ENCODE measurements at regions not wholly inside any gene's neighbourhood (a gene's known extent, or its start where the extent isn't known, plus 50 kb on each side); places are given as distances from the start of the nearest gene placed in this dataset.
A peak's percentile ranks its signal among the peaks of the same experiment; 100 is the strongest.
"Not testable (repeated sequence)": the region's sequence is repeated elsewhere in the genome, so short reads cannot be mapped to it uniquely, and the experiment has no call there.

DNA sequence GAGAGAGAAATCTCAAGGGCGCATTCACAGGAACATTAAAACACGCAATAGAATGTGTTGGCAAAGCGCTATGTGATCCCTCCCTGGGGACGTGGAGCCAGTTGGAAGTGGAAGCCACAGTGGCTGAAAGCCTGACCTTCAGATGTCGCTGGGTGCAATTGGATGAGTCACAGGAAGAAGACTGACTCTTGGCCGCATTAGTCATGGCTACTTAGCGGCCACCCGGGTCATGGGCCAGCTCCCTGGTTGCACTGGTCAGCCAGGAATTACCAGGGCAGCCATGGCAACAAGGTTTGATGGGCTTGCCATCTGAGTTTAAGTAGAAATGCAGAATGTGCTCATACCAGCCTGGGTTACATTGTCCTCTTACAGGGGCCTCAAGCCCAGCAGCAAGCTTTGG, 231.2 kb upstream of the FRG2C start:
- not testable (repeated sequence) for H3K27me3 Mint-ChIP-seq; DNase-seq (ENCODE audit: low spot score, unreplicated experiment); H3K36me3 Mint-ChIP-seq (ENCODE audit: insufficient read depth); H3K4me1 Mint-ChIP-seq (ENCODE audit: low read depth); H3K4me3 Mint-ChIP-seq (ENCODE audit: low read depth); H3K27ac Mint-ChIP-seq; H3K9me3 Mint-ChIP-seq (ENCODE audit: low read depth)

DNA sequence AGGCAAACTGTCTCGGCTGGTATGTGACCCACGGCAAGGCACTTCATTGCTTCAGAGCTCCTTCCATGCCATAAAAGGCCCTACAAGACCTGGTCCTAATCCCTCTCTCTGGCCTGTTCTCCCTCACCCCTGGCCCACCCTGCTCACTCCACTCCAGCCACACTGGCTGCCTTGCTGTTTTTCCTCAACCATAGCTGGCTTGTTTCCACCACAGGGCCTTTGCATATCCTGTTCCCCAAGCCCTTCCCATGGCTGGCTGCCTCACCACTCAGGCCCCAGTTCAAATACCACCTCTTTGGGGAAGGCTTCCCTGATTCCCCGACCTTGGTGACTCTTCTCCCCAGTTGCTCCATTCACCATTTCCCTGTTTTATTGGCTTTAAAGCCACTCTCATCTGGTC, 230.8 kb upstream of the FRG2C start:
- not testable (repeated sequence) for H3K27ac Mint-ChIP-seq; H3K4me3 Mint-ChIP-seq (ENCODE audit: low read depth); H3K4me1 Mint-ChIP-seq (ENCODE audit: low read depth); H3K36me3 Mint-ChIP-seq (ENCODE audit: insufficient read depth); DNase-seq (ENCODE audit: low spot score, unreplicated experiment); H3K27me3 Mint-ChIP-seq; H3K9me3 Mint-ChIP-seq (ENCODE audit: low read depth)

DNA sequence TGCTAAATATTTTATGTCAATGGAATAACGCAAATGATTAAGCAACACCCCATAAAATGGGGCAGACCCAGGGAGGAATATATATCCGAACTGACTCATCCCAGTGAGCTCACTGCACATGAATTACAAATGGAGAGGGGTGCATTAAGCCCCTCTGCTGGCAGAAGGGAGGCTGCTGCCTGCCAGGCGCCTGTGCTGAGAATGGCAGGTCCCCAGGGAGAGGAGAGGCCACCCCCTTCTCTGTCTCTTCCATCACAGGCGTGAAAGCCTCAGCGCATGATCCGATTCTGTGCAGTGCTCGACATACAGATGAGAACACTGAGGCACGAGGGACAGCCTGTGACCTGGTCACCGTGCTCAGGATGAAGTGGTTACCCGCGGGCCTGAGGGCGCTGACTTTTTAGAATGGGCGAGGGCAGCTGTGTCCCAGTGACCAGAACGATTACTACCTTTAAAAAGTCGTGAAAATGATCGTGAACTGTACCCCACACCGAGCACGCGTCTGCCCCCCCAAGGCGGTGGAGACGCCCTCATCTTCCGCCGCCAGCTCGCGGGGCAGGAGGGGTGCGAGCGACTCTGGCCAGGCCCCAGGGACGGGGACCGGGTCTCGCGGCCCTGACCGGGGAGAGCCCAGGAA, 229.7 kb upstream of the FRG2C start:
- not testable (repeated sequence) for H3K4me1 Mint-ChIP-seq (ENCODE audit: low read depth); DNase-seq (ENCODE audit: low spot score, unreplicated experiment); H3K27me3 Mint-ChIP-seq; H3K9me3 Mint-ChIP-seq (ENCODE audit: low read depth); H3K36me3 Mint-ChIP-seq (ENCODE audit: insufficient read depth)
- Mint-ChIP-seq H3K4me3 (ENCODE audit: low read depth) (peak overlapping the region; percentile 97), H3K27ac (peak overlapping the region; percentile 82)

DNA sequence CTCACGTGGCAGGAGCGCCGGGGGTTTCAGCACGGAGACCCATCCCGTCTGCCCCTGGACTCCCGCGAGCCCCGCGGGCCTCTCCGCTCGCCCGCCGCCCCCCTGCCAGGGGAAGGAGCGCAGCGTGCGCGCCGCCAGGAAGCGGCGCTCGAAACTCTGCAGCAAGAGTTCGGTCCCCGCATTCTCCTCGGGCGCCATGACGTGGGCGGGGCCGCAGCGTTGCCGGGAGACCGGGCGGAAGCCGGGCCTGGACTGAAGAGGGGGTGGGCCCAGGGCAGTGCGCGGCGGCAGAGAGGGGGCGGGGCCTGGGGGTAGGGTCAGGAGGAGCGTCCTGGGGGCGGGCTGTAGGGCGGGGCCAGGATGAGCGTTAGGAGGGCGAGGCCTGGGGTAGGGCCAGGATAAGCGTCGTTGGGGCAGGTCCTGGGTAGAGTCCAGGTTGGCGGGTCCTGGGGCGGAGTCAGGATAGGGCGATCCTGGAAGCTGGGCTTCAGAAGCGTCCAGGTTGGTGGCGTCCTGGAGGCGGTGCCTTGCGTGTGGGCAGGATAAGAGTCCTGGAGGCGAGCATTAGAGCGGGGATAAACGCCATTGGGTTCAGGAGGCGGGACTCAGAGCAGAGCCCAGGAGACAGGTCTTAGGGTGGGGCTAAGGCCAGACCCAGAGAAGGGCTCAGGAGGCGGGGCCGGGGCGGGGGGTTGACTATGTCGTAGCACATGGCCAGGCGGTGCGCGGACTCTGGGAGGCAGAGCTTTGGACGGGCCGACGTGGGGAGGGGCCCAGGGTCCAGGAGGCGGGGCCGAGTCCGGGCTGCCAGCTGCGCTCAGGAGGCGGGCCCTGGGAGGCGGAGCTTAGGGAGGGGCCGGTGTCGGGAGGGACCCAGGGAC, 229.0 kb upstream of the FRG2C start:
- H3K27me3 Mint-ChIP-seq; H3K9me3 Mint-ChIP-seq (ENCODE audit: low read depth); H3K36me3 Mint-ChIP-seq (ENCODE audit: insufficient read depth); H3K4me1 Mint-ChIP-seq (ENCODE audit: low read depth): not testable (repeated sequence)
- DNase-seq (ENCODE audit: low spot score, unreplicated experiment): peak; percentile 94
- H3K4me3 Mint-ChIP-seq (ENCODE audit: low read depth): peak overlapping the region; percentile 97
- peak overlapping the region; percentile 100 for H3K27ac Mint-ChIP-seq

DNA sequence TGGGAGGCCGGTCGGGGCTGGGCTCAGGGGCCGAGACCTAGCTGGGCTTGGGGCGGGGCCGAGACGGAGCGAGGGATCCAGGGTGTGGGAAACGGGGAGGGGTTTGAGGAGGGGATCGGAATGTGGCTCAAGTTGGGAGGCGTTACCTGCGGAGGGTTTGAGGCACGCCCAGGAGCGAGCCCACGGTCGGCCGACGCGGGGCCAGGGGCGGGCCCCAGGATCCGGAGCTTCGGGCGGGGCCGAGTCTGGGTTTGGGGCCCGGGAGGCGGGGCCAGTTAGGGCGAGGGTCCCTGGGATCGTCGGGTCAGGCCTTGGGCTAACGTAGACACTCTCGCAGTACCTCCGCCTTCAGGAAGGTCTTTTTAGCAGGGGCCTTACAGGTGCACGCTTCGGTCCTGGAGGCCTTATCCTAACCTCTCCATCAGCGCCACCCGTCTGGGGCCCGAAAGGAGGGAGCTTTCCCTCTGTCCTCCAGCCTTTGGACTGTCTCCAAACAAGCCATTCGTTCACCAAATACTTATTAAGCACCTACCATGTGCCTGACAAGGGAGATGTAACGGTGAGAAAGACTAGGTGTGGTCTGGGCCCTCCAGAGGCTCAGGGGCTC, 228.2 kb upstream of the FRG2C start:
- H3K9me3 Mint-ChIP-seq (ENCODE audit: low read depth); H3K27me3 Mint-ChIP-seq; H3K36me3 Mint-ChIP-seq (ENCODE audit: insufficient read depth); H3K4me1 Mint-ChIP-seq (ENCODE audit: low read depth): not testable (repeated sequence)
- Mint-ChIP-seq H3K4me3 (ENCODE audit: low read depth) (peak overlapping the region; percentile 97), H3K27ac (peak overlapping the region; percentile 93)
- DNase-seq (ENCODE audit: low spot score, unreplicated experiment): peak; percentile 95

DNA sequence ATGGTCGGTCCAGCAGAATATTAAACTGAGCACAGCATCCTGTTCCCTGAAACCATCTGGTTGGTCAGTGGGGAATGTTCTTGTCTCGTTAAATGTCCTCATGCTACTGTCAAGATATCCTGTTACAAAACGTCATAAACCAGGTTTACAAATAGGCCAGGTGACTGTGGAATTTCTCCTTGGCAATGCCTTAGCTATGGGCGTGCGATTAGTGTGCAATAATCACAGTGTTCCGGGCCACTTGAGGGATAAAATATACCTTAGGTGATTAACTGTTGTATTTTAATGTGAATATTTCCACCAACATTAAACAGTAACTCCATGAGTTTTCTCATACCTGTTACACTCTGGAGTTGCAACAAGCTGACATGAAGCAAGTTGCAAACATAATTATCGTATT, 223.1 kb upstream of the FRG2C start:
- H3K36me3 Mint-ChIP-seq (ENCODE audit: insufficient read depth); H3K27ac Mint-ChIP-seq; H3K27me3 Mint-ChIP-seq; H3K9me3 Mint-ChIP-seq (ENCODE audit: low read depth); DNase-seq (ENCODE audit: low spot score, unreplicated experiment); H3K4me3 Mint-ChIP-seq (ENCODE audit: low read depth); H3K4me1 Mint-ChIP-seq (ENCODE audit: low read depth): not testable (repeated sequence)

DNA sequence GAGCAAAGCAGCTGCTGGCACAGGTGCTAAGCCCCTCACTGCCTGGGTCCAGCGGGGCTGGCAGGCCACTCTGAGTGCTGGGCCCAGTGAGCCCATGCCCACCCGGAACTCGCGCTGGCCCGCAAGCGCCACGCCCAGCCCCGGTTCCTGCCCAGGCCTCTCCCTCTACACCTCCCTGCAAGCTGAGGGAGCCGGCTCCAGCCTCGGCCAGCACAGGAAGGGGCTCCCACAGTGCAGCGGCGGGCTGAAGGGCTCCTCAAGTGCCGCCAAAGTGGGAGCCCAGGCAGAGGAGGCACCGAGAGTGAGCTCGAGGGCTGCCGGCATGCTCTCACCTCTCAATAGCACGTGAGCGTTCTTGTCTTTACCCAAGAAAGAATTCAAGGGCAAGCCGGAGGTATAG, 219.5 kb upstream of the FRG2C start:
- H3K27me3 Mint-ChIP-seq; H3K36me3 Mint-ChIP-seq (ENCODE audit: insufficient read depth); H3K27ac Mint-ChIP-seq; H3K4me3 Mint-ChIP-seq (ENCODE audit: low read depth); DNase-seq (ENCODE audit: low spot score, unreplicated experiment); H3K9me3 Mint-ChIP-seq (ENCODE audit: low read depth); H3K4me1 Mint-ChIP-seq (ENCODE audit: low read depth): not testable (repeated sequence)

DNA sequence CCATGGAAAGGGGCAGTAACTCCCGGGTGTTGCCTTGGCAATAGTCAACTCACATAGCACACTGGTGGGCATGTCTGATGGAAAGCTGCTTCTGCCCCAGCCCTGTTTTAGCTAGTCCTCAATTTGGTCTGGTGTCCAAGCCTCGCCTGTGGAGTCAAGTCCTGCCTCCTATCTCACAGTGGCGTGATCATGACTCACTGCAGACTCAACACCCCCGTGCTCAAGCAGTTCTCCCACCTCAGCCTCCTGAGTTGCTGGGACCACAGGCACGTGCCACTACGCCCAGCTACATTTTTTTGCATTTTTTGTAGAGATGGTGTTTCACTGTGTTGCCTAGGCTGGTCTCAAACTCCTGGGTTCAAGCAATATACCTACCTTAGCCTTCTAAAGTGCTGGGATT, 218.9 kb upstream of the FRG2C start:
- H3K27ac Mint-ChIP-seq: peak overlapping the region; percentile 37
- not testable (repeated sequence) for H3K36me3 Mint-ChIP-seq (ENCODE audit: insufficient read depth); DNase-seq (ENCODE audit: low spot score, unreplicated experiment); H3K4me3 Mint-ChIP-seq (ENCODE audit: low read depth); H3K4me1 Mint-ChIP-seq (ENCODE audit: low read depth); H3K9me3 Mint-ChIP-seq (ENCODE audit: low read depth); H3K27me3 Mint-ChIP-seq

DNA sequence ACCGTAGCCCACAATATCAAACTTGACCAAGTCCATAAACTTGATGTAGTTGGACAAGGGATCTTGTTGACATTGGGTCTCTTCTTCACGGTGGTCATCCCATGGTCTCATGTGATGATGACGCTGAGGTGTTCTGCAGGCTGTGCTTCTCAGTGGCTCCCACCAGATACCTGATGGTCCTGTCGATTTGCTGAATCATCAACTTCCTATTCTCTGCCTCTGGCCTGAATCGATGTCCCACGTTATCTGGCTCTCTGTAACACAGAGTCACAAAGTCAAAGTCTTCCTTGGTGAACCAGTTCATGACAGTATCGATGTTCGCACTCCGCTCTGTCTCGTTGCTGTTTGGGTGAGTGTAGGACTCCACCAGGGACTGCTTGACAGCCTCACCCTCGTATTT, 217.2 kb upstream of the FRG2C start:
- not testable (repeated sequence) for H3K27ac Mint-ChIP-seq; H3K9me3 Mint-ChIP-seq (ENCODE audit: low read depth); H3K4me3 Mint-ChIP-seq (ENCODE audit: low read depth); H3K36me3 Mint-ChIP-seq (ENCODE audit: insufficient read depth); H3K4me1 Mint-ChIP-seq (ENCODE audit: low read depth); DNase-seq (ENCODE audit: low spot score, unreplicated experiment); H3K27me3 Mint-ChIP-seq

DNA sequence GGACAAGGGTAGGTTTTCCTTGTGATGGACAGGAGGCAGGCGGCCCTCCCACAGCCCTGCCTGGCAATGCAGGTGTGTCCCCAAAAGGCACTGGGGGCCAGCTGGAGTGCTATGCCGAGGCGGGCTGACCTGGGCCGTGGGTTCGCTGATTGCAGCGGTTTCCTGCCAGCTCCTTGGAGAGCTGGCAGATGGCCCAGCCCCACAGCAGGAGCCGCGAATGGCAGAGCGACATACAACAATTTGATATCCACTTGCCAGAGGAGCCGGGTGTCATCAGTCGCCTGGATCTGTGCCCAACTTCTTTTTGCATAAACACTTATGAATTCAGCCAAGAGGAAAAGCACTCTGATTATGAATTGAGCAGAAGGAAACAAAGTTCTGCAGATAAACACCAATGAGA, 210.8 kb upstream of the FRG2C start:
- H3K27me3 Mint-ChIP-seq; DNase-seq (ENCODE audit: low spot score, unreplicated experiment); H3K4me1 Mint-ChIP-seq (ENCODE audit: low read depth); H3K36me3 Mint-ChIP-seq (ENCODE audit: insufficient read depth); H3K4me3 Mint-ChIP-seq (ENCODE audit: low read depth); H3K9me3 Mint-ChIP-seq (ENCODE audit: low read depth); H3K27ac Mint-ChIP-seq: not testable (repeated sequence)

DNA sequence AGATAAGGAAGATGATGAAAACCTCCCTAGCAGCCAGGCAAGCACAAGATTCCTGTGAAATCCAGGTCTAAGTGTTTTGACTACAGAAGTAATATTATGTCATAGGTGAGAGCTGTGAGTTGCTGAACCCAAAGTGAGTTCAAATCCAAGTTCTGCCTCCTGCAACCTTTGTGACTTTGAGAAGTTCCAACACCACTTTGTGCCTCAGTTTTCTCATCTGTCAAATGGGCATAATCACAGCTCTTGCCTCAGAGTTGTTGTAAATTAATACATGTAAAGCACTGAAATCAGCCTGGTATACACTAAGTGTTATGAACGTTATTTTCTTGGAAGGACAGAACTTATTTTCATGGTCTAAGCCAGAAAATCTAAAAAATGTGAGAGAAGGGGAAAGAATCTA, 210.3 kb upstream of the FRG2C start:
- H3K36me3 Mint-ChIP-seq (ENCODE audit: insufficient read depth); H3K27me3 Mint-ChIP-seq; DNase-seq (ENCODE audit: low spot score, unreplicated experiment); H3K27ac Mint-ChIP-seq; H3K9me3 Mint-ChIP-seq (ENCODE audit: low read depth); H3K4me3 Mint-ChIP-seq (ENCODE audit: low read depth); H3K4me1 Mint-ChIP-seq (ENCODE audit: low read depth): not testable (repeated sequence)

DNA sequence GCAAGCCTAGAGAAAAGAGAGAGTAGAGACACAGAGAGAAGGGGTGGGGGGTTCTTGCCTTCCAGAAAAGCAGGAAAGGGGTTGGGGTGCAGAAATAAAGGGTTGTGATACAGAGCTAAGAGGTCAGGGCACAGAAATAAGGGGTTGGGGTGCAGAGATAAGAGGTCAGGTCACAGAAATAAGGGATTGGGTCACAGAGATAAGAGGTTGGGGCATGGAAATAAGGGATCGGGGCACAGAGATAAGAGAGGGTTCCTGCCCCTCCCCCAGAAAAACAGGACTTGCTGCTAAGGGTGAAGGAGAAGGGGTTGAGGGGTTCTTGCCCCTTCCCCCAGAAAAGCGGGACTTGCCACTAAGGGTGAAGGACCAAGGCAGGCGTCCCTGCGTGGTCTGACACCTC, 189.6 kb upstream of the FRG2C start:
- not testable (repeated sequence) for H3K9me3 Mint-ChIP-seq (ENCODE audit: low read depth); H3K36me3 Mint-ChIP-seq (ENCODE audit: insufficient read depth); H3K4me3 Mint-ChIP-seq (ENCODE audit: low read depth); DNase-seq (ENCODE audit: low spot score, unreplicated experiment); H3K4me1 Mint-ChIP-seq (ENCODE audit: low read depth); H3K27ac Mint-ChIP-seq; H3K27me3 Mint-ChIP-seq

DNA sequence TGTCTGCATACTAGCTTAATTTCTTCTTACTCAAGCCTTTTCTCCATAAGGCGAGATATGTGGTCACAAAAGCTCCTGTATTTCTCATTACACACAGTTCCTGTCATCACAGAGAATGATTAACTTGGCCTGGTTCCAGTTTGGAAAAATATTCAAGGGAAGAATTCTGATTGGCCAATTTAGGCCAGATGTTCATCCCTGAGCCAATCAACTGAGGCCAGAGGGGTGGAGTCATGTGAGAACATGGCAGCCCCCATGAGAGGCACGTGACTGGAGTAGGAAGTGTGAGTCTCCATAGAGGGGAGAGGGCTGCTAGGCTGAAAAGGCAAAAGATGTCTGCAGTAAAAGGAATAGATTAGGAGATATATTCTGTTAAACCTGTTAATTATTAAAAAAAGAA, 167.5 kb upstream of the FRG2C start:
- not testable (repeated sequence) for DNase-seq (ENCODE audit: low spot score, unreplicated experiment); H3K27me3 Mint-ChIP-seq; H3K9me3 Mint-ChIP-seq (ENCODE audit: low read depth); H3K4me3 Mint-ChIP-seq (ENCODE audit: low read depth); H3K27ac Mint-ChIP-seq; H3K36me3 Mint-ChIP-seq (ENCODE audit: insufficient read depth)
- peaks cover 17% of the 10 kb centered on the region for H3K4me1 Mint-ChIP-seq (ENCODE audit: low read depth)
